ENCODE measurements at regions not wholly inside any gene's neighbourhood (a gene's known extent, or its start where the extent isn't known, plus 50 kb on each side); places are given as distances from the start of the nearest gene placed in this dataset.

GRCh38 chr12:46556105-46556559 is 183.6 kb upstream of the SLC38A2 start:
- no peak for TF ChIP-seq CTCF (conservative IDR thresholded peaks at IDR 0.05; ENCODE audit: low read depth, low read length)
- no peak for TF ChIP-seq EZH2 (IDR thresholded peaks at IDR 0.05; ENCODE audit: low read length, unreplicated experiment)

Measured in PC-3 (cell line).